ENCODE measurements at regions not wholly inside any gene's neighbourhood (a gene's known extent, or its start where the extent isn't known, plus 50 kb on each side); places are given as distances from the start of the nearest gene placed in this dataset.

GRCh38 chr9:7910426-7911020, 110.9 kb upstream of the DMAC1 start:
- TF ChIP-seq POLR2A (IDR thresholded peaks at IDR 0.05) (no peak), POLR2AphosphoS5 (IDR thresholded peaks at IDR 0.05) (no peak), CTCF (IDR thresholded peaks at IDR 0.05) (no peak)
- Histone ChIP-seq H3K36me3 (no peaks in the 10 kb centered on the region), H3K27ac (no peak overlapping the region), H3K4me1 (no peaks in the 10 kb centered on the region), H3K4me3 (no peak overlapping the region), H3K27me3 (no peaks in the 10 kb centered on the region), H3K9me3 (no peaks in the 10 kb centered on the region)
- no peak for DNase-seq (ENCODE audit: low spot score in 2 of 2)
- intact Hi-C loops (cut with DNase I; ENCODE audit: low total_unique reads), result no loop called here

- H3K27me3 ChIP-seq, result no peaks in the 10 kb centered on the region
- H3K27ac ChIP-seq, result no peak overlapping the region
- intact Hi-C loops (cut with DNase I; ENCODE audit: low total_unique reads), result no loop called here
- DNase-seq (ENCODE audit: low spot score in 2 of 2), result no peak
- H3K4me3 ChIP-seq, result no peak overlapping the region
- no peak for TF ChIP-seq POLR2A (IDR thresholded peaks at IDR 0.05)
- TF ChIP-seq POLR2AphosphoS5 (IDR thresholded peaks at IDR 0.05), result no peak
- TF ChIP-seq CTCF (IDR thresholded peaks at IDR 0.05), result no peak
- no peaks in the 10 kb centered on the region for H3K36me3 ChIP-seq
- H3K4me1 ChIP-seq, result no peaks in the 10 kb centered on the region
- H3K9me3 ChIP-seq, result no peaks in the 10 kb centered on the region
Observed at GRCh38 chr9:7909537-7909936, 110.0 kb upstream of the DMAC1 start.

GRCh38 chr9:7907551-7908337, 108.2 kb upstream of the DMAC1 start:
- Histone ChIP-seq H3K4me1 (no peaks in the 10 kb centered on the region), H3K4me3 (no peak overlapping the region), H3K27ac (no peak overlapping the region), H3K27me3 (no peaks in the 10 kb centered on the region), H3K9me3 (no peaks in the 10 kb centered on the region), H3K36me3 (no peaks in the 10 kb centered on the region)
- intact Hi-C loops (cut with DNase I; ENCODE audit: low total_unique reads), result no loop called here
- TF ChIP-seq POLR2AphosphoS5 (IDR thresholded peaks at IDR 0.05) (no peak), POLR2A (IDR thresholded peaks at IDR 0.05) (no peak), CTCF (IDR thresholded peaks at IDR 0.05) (no peak)
- DNase-seq (ENCODE audit: low spot score in 2 of 2), result no peak

- intact Hi-C loops (cut with DNase I; ENCODE audit: low total_unique reads), result no loop called here
- Histone ChIP-seq H3K27me3 (no peaks in the 10 kb centered on the region), H3K4me3 (no peak overlapping the region), H3K4me1 (no peaks in the 10 kb centered on the region), H3K27ac (no peak overlapping the region), H3K9me3 (no peaks in the 10 kb centered on the region), H3K36me3 (no peaks in the 10 kb centered on the region)
- TF ChIP-seq CTCF (IDR thresholded peaks at IDR 0.05), result no peak
- TF ChIP-seq POLR2AphosphoS5 (IDR thresholded peaks at IDR 0.05), result no peak
- DNase-seq (ENCODE audit: low spot score in 2 of 2), result no peak
Observed at GRCh38 chr9:7906783-7907550, 107.4 kb upstream of the DMAC1 start.

GRCh38 chr9:7901621-7902020, 102.0 kb upstream of the DMAC1 start:
- Histone ChIP-seq H3K4me1 (no peaks in the 10 kb centered on the region), H3K9me3 (no peaks in the 10 kb centered on the region), H3K36me3 (no peaks in the 10 kb centered on the region), H3K4me3 (no peak overlapping the region), H3K27me3 (no peaks in the 10 kb centered on the region), H3K27ac (no peak overlapping the region)
- intact Hi-C loops (cut with DNase I; ENCODE audit: low total_unique reads), result no loop called here
- TF ChIP-seq POLR2AphosphoS5 (IDR thresholded peaks at IDR 0.05) (no peak), POLR2A (IDR thresholded peaks at IDR 0.05) (no peak), CTCF (IDR thresholded peaks at IDR 0.05) (no peak)
- DNase-seq (ENCODE audit: low spot score in 2 of 2), result no peak
